DMS 273 (cell line): ENCODE measurements at regions not wholly inside any gene's neighbourhood (a gene's known extent, or its start where the extent isn't known, plus 50 kb on each side); places are given as distances from the start of the nearest gene placed in this dataset.
"Not testable (repeated sequence)": the region's sequence is repeated elsewhere in the genome, so short reads cannot be mapped to it uniquely, and the experiment has no call there.

Experiments
- DNase-seq: peaks from one replicate; lab custom pipeline; 2025; ENCODE audit not compliant: unreplicated experiment; lab: John Stamatoyannopoulos, UW

DNA sequence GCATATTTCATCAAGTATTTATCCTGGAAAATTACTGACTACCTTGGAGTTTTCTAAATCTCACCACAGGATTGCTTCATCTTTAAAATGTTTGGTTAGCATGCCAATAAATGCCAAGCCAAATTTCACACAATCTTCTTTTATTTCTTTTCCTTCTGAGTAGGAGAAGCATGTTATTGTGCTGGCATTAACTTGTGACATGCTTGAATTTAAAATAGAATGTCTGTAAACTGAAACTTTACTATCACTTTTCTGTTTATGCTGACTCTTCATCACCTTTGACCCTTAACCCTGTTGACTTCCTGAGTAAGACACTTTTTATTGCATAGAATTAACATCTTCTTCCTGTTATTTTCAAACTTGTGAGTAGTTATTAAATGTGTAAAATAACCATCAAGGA, 56.2 kb upstream of the LRRTM4 start:
- no peak for DNase-seq

DNA sequence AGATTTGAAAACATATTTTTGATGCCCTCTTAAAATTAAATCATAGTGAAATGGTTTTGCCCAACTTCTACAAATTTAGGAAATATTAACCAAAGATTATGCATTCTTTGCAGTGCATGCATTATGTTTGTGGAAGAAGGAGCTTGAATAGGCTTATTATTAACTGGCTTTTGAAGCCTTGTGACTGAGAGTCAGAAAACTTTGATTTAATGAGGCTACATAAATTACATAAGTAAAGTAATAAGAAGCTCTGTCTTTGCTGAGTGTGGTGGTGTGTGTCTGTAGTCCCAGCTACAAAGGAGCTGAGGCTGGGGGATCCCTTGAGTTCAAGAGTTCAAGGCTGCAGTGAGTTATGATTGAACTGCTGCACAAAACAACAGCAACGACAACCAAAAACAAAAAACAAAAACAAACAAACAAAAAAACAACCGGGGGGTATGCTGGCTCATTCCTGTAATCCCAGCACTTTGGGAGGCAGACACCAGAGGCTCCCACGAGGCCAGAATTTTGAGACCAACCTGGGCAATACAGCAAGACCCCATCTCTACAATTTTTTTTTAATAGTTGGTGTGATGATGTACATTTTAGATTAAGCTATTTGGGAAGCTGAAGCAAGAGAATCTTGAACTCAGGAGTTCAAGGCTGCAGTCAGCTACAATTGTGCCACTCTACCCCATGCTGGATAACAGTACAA, 57.0 kb upstream of the LRRTM4 start:
- DNase-seq = no peak

DNA sequence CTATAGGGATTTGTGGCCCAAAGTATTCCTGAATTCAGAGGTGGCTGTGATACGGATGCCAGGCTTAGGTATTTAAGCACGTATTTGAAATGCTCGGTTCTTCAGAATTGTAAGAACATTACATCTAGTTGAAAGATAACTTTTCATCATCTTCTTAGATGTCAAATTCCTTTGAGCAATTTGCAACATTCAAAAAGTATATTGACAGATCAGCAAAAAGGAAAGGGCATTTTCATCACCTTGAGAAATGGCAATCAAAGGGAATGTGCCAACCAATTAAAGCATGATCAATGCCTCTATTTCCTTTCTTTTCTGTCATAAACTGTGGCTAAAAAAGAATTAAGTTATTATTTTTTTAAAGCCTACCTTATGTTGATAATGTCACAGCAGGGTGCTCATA, 66.3 kb upstream of the LRRTM4 start:
- no peak for DNase-seq

DNA sequence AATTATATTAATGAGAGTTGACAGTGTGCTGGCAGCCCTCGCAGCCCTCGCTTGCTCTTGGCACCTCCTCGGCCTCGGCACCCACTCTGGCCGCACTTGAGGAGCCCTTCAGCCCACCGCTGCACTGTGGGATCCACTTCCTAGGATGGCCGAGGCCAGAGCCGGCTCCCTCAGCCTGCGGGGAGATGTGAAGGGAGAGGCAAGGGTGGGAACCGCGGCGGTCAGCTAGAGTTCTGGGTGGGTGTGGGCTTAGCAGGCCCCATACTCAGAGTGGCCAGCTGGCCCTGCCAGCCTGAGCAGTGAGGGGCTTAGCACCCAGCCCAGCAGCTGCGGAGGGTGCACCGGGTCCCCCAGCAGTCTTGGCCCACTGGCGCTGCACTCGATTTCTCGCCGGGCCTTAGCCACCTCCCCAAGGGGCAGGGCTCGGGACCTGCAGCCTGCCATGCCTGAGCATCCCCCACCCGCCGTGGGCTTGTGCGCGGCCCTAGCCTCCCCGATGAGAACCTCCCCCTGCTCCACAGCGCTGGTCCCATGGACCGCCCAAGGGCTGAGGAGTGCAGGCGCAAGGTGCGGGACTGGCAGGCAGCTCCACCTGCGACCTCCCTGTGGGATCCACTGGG, 68.2 kb upstream of the LRRTM4 start:
- no peak for DNase-seq

DNA sequence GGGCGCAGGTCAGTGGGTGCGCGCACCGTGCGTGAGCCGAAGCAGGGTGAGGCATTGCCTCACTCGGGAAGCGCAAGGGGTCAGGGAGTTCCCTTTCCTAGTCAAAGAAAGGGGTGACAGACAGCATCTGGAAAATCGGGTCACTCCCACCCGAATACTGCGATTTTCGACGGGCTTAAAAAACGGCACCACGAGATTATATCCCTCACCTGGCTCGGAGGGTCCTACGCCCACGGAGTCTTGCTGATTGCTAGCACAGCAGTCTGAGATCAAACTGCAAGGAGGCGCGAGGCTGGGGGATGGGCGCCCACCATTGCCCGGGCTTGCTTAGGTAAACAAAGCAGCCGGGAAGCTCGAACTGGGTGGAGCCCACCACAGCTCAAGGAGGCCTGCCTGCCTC, 70.8 kb upstream of the LRRTM4 start:
- not testable (repeated sequence) for DNase-seq

DNA sequence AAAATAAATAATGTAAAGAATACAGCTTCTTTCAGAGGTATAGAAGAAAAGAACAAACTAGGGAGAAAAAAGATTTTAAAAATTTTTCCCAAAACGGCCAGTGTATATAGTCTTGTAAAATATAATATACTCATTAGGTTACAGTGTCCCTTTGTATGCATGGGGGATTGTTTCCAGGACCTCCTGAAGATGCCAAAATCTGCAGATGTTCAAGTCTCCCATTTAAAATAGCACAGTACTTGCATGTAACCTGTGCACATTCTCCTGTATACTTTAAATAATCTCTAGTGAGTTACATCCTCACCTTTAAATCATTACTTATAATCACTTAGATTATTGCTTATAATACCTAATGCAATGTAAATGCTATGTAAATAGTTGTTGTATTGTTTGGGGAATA, 80.6 kb upstream of the LRRTM4 start:
- DNase-seq = no peak

DNA sequence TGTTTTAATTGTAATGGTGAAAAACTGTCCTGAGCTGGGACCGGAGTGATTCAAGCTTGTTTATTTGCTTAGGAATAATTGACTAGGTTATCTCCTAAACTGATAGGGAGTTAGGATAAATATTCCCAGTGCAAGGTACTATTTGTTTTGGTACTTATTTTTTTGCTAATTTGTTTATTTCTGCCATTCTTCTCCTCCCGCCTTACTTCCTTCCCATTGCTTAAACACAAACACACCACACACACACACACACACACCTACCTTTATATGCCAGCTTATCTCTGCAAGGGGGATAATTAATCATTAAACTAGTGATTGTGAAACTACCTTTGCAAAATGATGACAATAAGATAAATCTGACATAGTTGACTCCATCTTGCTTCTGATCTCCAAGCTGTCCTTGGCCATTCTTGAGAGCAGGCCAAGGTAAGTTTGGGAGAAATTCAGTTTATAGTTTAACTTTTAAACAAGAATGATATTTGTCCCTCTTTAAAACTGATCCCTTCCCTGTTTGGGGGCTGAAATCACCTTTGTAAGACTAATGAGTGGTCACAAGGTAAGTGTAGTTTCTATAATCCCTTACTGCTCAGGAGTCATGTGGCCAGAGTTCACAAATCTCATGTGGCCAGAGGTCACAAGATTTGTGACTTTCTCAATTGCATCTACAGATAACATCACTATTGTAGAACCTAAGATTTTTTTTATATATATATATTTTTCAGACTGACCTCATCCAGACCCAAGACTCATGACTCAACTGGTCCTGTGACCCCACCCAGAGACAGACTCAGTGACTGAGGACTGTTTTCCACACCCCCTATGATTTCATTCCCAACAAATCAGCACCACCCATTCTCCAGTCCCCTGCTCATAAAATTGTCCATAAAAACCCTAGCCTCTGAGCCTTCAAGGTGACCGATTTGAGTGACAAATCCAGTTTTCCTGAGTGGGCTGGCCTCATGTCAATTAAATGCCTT, 83.1 kb upstream of the LRRTM4 start:
- no peak for DNase-seq

DNA sequence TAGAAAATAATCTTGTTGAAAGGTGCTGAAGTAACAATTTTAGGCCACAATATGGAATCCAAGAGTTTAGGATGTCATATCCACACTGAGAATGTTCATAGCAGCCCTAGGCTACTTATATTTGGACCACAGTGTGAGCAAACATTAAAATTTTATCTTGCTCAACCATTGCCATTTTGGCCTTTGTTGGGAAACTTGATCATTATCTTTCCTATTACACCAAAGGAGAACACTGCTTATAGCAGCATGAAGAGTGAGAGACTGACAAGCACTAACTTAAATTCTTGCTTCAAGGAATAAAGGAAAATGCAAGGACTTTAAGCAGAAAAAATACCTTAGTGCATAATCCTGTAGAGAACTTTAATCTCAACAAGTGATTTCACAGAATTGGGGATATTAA, 86.3 kb upstream of the LRRTM4 start:
- no peak for DNase-seq

DNA sequence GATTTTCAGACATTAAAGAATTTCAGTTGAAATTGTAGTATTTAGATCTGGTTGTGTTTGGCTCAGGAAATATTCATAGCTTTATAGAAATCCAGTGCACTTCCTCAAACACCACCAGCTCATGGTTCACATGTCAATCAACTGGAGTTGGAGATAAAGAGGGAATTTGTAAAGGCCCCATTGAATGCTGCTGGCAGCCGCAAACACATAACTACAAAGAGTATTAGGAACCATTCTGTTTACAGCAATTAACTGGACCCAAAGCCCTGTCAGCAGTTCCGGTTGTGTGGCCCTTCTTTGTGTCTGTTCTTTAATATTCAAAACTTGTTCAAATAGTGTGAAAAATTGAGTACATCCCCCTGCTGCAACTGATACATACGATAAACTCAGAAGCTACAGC, 107.4 kb upstream of the LRRTM4 start:
- no peak for DNase-seq

DNA sequence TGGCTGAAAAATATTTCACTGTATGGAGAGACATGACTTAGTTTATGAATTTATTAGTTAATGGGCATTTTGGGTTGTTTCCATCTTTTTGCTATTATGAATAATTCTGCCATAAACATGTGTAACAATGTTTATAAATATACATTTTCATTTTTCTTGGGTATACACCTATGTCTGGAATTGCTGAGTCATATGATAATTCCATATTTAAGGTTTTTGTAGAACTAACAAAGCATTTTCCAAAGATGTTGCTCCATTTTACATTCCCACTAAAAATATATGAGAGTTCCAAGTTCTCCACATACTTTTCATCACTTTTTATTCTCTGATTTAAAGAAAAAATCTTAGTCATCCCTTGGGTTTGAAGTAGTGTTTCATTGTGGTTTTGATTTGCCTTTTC, 108.8 kb upstream of the LRRTM4 start:
- DNase-seq = no peak

DNA sequence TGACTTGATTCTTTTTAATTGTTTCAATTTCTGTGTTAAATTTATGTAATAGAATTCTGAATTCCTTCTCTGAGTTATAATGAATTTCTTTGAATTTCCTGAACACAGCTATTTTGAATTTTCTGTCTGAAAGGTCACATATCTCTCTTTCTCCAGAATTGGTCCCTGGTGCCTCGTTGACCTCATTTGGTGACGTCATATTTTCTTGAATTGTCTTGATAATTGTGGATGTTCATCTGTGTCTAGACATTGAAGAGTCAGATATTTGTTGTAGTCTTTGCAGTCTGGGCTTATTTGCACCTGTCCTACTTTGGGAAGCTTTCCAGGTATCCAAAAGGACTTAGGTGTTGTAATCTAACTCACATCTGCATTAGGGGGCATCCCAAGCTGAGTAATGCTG, 111.4 kb upstream of the LRRTM4 start:
- no peak for DNase-seq

DNA sequence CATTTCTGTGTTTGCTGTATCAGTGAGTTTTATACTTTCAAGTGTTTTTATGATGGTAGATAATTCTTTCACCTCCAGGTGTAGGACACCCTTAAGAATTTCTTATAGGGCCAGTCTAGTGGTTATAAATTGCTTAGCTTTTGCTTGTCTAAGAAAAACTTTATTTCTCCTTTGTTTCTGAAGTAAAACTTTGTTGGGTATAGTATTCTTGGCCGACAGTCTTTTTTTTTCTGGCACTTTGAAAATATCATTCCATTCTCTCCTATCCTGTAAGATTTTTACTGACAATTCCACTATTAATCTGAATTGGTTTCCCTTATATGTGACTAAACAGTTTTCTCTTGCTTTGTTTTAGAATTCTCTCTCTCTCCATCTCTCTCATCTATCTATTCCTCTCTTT, 118.7 kb upstream of the LRRTM4 start:
- no peak for DNase-seq

DNA sequence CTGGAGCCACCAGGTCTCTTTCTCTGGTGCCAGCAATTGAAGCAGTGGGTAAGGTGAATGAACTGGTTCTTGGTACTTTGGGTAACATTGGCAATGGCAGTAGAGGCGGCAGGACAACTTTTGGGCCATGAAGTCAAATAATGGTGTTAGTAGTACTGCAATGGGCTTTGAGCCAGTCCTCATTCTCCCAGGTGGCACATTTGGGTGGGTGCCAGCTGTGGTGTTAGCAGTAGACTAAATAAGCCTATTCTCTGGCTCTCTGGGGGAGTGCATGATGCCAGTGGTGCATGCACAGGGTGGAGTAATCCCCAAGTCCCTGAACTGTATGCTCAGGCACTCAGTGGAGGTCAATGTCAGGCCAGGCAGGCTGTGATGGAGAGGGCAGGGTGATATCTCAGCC, 120.2 kb upstream of the LRRTM4 start:
- DNase-seq = no peak

DNA sequence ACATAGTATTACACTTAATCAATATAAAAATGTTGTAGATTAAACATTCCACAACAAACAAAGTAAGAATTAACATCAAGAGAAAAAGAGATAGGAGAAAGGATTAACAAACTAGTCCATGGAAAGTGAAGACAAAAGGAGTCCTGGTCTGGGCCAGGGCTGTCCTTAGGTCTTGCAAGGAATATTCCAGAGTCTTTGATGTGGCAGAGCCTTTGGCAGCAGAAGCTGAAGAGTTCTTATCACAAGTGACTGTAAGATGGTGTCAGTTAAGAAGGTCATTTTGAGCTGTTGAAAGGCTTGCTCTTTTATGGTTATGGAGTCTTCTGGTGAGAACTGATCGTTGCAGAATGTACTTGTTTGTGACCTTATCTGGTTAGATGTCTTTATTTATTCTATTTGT, 127.7 kb upstream of the LRRTM4 start:
- no peak for DNase-seq

DNA sequence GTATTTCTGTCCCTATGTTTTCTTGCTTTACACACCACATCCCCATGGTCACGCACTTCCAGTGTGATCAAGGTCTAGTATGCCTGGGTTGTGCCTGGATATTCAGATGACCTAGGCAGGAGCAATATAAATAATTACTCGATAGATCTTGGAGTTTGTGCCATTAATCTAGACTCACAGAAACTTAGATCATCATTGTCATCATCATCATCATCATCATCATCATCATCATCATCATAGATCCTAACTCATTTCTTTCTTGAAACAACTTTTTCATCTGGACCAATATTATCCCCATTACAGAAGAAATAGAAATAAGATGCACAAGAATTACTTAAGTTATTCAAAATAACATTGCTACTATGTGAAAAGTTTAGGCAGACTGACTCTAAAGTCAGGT, 130.3 kb upstream of the LRRTM4 start:
- DNase-seq = no peak

DNA sequence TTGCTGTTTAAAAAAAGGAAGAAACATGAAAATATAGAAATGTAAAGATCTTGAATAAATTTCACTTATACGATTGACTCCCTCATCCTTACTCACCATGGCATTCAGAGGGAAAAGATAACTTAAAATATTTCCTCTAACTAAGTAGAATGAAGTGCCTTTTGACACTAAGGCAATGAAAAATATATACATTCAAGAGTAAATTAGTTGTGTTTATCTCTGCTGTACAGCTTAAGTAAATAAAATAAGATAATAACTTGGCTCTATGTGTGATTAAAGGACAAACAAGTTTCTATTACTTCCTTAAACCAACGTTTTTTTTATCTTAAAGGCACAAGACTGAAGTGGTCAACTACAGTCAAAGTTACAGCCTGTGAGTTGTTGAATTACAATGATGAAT, 142.3 kb upstream of the LRRTM4 start:
- no peak for DNase-seq

DNA sequence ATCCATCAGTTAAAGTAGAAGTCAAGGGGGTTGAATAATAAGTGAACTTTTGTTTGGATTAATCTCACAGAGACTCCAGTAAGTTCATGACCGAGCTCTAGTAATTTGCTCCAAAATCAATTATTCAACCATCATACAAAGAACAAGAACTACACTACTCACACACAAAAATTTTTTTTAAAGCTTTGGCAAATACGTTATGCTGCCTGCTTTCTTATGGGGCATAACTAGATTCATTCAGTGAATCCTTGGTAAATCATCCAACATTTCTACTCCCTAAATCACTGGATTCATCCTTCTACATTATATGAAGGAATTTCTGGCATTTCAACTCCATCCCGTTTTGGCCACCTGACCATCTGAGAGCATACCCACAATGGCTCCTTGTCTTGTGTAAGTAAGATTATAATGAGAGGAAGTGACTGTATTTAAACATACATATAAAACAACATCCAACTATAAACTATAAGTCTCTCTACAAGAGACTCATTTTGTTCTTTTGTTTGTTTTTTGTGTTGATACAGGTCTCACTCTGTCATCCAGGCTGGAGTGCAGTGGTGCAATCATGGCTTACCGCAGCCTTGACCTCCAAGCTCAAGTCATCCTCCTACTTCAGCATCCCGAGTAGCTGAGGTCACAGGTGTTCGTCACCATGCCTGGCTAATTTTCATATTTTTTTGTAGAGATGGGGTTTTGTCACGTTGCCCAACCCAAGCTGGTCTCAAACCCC, 144.2 kb upstream of the LRRTM4 start:
- DNase-seq = no peak

DNA sequence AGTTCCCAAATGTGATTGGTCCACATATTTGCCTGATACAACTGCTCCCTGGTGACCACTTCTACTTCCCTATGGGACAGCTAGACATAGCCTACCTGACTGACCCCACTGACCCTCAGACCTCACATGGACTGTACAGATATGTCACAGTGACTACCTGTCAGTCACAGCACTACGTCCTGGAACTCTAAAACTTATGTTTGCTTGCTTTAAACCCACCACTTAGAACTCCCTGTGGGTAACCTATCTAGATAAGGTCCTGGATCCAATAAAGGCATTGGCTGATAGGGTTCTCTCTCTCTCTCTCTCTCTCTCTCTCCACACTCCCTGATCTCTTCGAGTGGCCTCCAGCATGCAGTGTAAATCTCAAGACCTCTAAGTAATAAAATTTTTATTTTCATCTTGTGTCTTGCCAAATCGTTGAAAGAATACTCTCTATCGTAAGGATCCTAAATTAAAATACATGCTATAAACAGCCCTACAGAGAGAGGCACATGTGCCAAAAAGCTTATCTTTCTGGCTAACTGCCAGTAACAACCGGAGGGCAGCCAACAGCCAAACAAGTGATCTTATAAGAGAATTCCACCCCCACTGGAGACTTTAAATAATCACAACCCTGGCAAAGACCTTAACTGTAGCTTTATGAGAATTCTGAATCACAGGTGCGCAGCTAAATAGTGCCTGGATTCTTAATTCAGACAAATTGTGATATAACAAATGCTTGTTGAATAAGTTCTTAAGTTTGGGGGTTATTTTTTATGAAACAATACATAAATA, 162.6 kb upstream of the LRRTM4 start:
- peak; percentile 1 for DNase-seq

DNA sequence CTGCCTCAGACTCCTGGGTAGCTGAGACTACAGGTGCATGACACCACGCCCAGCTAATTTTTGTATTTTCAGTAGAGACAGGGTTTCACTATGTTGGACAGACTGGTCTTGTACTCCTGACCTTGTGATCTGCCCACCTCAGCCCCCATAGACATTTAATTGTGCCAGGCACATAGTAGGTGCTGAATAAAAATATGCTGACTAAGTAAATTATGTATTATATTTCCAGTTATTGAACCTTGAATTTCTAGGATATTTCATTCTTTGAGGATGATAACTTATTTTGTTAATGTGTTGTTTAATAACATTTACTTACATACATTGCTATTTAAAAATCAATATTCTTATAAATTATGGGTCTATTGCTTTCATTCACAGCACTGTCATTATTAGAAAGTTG, 190.4 kb upstream of the LRRTM4 start:
- DNase-seq = no peak

DNA sequence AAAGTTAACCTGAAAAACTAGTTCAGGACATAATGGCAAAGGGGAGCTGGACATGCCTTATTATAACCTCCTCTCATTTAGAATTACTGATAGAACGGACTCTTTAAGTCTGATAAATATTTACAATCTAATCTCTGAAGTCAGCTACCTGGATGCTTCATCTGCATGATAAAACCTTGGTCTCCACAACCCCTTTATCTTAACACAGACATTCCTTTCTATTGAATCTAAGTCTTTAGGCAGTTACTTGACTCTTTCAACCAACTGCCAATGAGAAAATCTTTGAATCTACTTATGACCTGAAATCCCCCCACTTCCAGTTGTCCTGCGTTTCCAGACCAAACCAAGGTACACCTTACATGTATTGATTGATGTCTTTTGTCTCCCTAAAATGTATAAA, 191.2 kb upstream of the LRRTM4 start:
- DNase-seq = no peak

DNA sequence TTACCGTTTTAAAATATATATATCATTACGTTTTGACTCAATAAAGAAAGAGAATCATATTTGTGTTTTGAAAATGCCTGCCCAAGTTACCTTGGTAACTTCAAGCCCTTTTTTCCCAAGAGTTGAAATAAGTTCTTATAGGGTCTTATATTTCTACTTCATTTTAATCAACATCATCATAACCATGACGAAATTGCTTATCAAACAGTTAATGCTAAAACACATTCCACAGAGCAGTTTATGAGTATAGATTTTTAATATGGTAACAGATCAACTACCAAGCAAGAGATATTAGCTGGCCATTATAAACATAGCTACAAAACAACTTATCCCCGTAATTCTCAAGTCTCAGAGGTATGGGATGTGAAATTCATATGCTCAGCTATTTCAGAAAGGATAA, 197.9 kb upstream of the LRRTM4 start:
- DNase-seq = no peak
